HCT116 (cell line): ENCODE measurements at regions not wholly inside any gene's neighbourhood (a gene's known extent, or its start where the extent isn't known, plus 50 kb on each side); places are given as distances from the start of the nearest gene placed in this dataset.

Source experiments
- CTCF ChIP-seq, 3 experiments: fragments of 200-600 bp in 1 of 3; sonication (generic) in 1 of 3; IDR thresholded peaks in 2 of 3; conservative IDR thresholded peaks in 1 of 3; 2 replicates each; pipeline ENCODE4 v1.5.1; 2012 to 2017; ENCODE audit warnings: low read depth in 2 of 3, low read length in 2 of 3, antibody characterized with exemption in 1 of 3, borderline replicate concordance in 1 of 3, control low read depth in 1 of 3, mild to moderate bottlenecking in 1 of 3, mixed read lengths in 1 of 3, mixed run types in 1 of 3, moderate library complexity in 1 of 3; ENCODE audit not compliant: insufficient read depth in 1 of 3
- ELF1 ChIP-seq: IDR thresholded peaks from 2 replicates; pipeline ENCODE4 v1.6.1; 2012; ENCODE audit warnings: low read depth, borderline replicate concordance
- EZH2 ChIP-seq: fragments of 200-600 bp; sonication (generic); IDR thresholded peaks from 2 replicates; pipeline ENCODE4 v1.6.1; 2017; ENCODE audit warnings: antibody characterized with exemption, mixed run types
- EZH2phosphoT487 ChIP-seq: fragments of 200-600 bp; IDR thresholded peaks from 2 replicates; pipeline ENCODE4 v1.6.1; 2018; ENCODE audit warnings: antibody characterized with exemption, borderline replicate concordance
- MAX ChIP-seq: IDR thresholded peaks from 2 replicates; pipeline ENCODE4 v1.6.1; 2012
- POLR2A ChIP-seq: IDR thresholded peaks from 2 replicates; pipeline ENCODE4 v1.7.0; 2011; ENCODE audit warnings: borderline replicate concordance; ENCODE audit not compliant: insufficient read depth, insufficient read length; ENCODE audit errors: extremely low read depth
- POLR2AphosphoS5 ChIP-seq: IDR thresholded peaks from 2 replicates; pipeline ENCODE4 v1.6.1; 2011; ENCODE audit warnings: mild to moderate bottlenecking, low read depth, low read length, moderate library complexity
- RAD21 ChIP-seq: IDR thresholded peaks from 2 replicates; pipeline ENCODE4 v1.6.1; 2012; ENCODE audit warnings: low read depth, mild to moderate bottlenecking
- REST ChIP-seq: IDR thresholded peaks from 2 replicates; pipeline ENCODE4 v1.6.1; 2012; ENCODE audit warnings: low read depth
- SP1 ChIP-seq: IDR thresholded peaks from 2 replicates; pipeline ENCODE4 v1.6.1; 2012; ENCODE audit warnings: low read depth
- TCF7L2 ChIP-seq: IDR thresholded peaks from 2 replicates; pipeline ENCODE4 v1.7.0; 2011; ENCODE audit warnings: borderline replicate concordance, inconsistent platforms; ENCODE audit not compliant: insufficient read depth, insufficient read length; ENCODE audit errors: extremely low read depth
- YY1 ChIP-seq: IDR thresholded peaks from 2 replicates; pipeline ENCODE4 v1.6.1; 2011; ENCODE audit warnings: low read length, low read depth, moderate library complexity, mild to moderate bottlenecking; ENCODE audit not compliant: insufficient replicate concordance; ENCODE audit errors: extremely low read depth
- ZBTB33 ChIP-seq: IDR thresholded peaks from 2 replicates; pipeline ENCODE4 v1.6.1; 2011; ENCODE audit warnings: mild to moderate bottlenecking, low read length, moderate library complexity; ENCODE audit not compliant: insufficient replicate concordance; ENCODE audit errors: extremely low read depth

GRCh38 chr9:79481846-79482477 lies 89.8 kb upstream of the TLE4 start:
- no peak for TF ChIP-seq ELF1
- no peak for TF ChIP-seq CTCF (IDR thresholded peaks at IDR 0.05 in 2 of 3, conservative IDR thresholded peaks at IDR 0.05 in 1 of 3; ENCODE audit: borderline replicate concordance in 1 of 3, insufficient read depth in 1 of 3, low read depth in 2 of 3, low read length in 2 of 3)
- no peak for TF ChIP-seq POLR2AphosphoS5
- TF ChIP-seq RAD21: no peak
- TF ChIP-seq MAX: no peak
- TF ChIP-seq SP1: no peak
- no peak for TF ChIP-seq POLR2A
- TF ChIP-seq ZBTB33: no peak
- TF ChIP-seq EZH2phosphoT487: no peak
- TF ChIP-seq REST: no peak
- no peak for TF ChIP-seq EZH2
- no peak for TF ChIP-seq YY1
- TF ChIP-seq TCF7L2: no peak
